Astrocyte of the cerebellum (primary cell): ENCODE measurements at regions not wholly inside any gene's neighbourhood (a gene's known extent, or its start where the extent isn't known, plus 50 kb on each side); places are given as distances from the start of the nearest gene placed in this dataset.

Source experiments
- DNase-seq: peaks from one replicate; pipeline ENCODE4 v3.0.0-alpha.2; 2011; ENCODE audit warnings: low read depth
- H3K4me3 ChIP-seq: 2 replicates; pipeline ENCODE4 v1.5.1; 2011; ENCODE audit warnings: mild to moderate bottlenecking, low read depth, low read length, moderate library complexity
- CTCF ChIP-seq: IDR thresholded peaks from 2 replicates; pipeline ENCODE4 v1.5.1; 2012; ENCODE audit warnings: low read length, low read depth, moderate library complexity, mild to moderate bottlenecking; ENCODE audit errors: missing control alignments
- in situ Hi-C: cut with HindIII; loops from 2 replicates; pipeline ENCODE4 v1.10.0; 2017; ENCODE audit warnings: low sequenced_read_pairs

- in situ Hi-C loops = no loop called here
- TF ChIP-seq CTCF = no peak
- no peak for DNase-seq
- no peak overlapping the region for H3K4me3 ChIP-seq
These were observed 149.4 kb downstream of the KDR start for GRCh38 chr4:54976031-54976430.

GRCh38 chr4:54973784-54974183 lies 151.6 kb downstream of the KDR start:
- no peak for DNase-seq
- TF ChIP-seq CTCF = no peak
- in situ Hi-C loops = loop anchor here (25.0 kb wide), 1 partner anchor 636 kb away; no protein-coding TSS in a partner anchor
- no peak overlapping the region for H3K4me3 ChIP-seq

GRCh38 chr4:54971474-54971950 lies 153.9 kb downstream of the KDR start:
- in situ Hi-C loops = loop anchor here (25.0 kb wide), 1 partner anchor 634 kb away; no protein-coding TSS in a partner anchor
- DNase-seq = peak; percentile 53
- H3K4me3 ChIP-seq = no peak overlapping the region
- peak; percentile 76 for TF ChIP-seq CTCF

- no peak for TF ChIP-seq CTCF
- DNase-seq = no peak
- H3K4me3 ChIP-seq = no peak overlapping the region
- in situ Hi-C loops = loop anchor here (25.0 kb wide), 1 partner anchor 630 kb away; no protein-coding TSS in a partner anchor
These were observed 158.1 kb downstream of the KDR start for GRCh38 chr4:54967289-54967688.

- TF ChIP-seq CTCF = peak; percentile 73
- DNase-seq = no peak
- in situ Hi-C loops = loop anchor here (25.0 kb wide), 1 partner anchor 624 kb away; no protein-coding TSS in a partner anchor
- H3K4me3 ChIP-seq = no peak overlapping the region
These were observed 163.9 kb downstream of the KDR start for GRCh38 chr4:54961357-54961975.

- H3K4me3 ChIP-seq = no peak overlapping the region
- peak; percentile 75 for DNase-seq
- no peak for TF ChIP-seq CTCF
- in situ Hi-C loops = loop anchor here (25.0 kb wide), 1 partner anchor 622 kb away; no protein-coding TSS in a partner anchor
These were observed 165.7 kb downstream of the KDR start for GRCh38 chr4:54959651-54960116.
